IPS-NIHi11 (cell line): ENCODE measurements at regions not wholly inside any gene's neighbourhood (a gene's known extent, or its start where the extent isn't known, plus 50 kb on each side); places are given as distances from the start of the nearest gene placed in this dataset.
"Not testable (repeated sequence)": the region's sequence is repeated elsewhere in the genome, so short reads cannot be mapped to it uniquely, and the experiment has no call there.

Source experiments
- DNase-seq: peaks from one replicate; pipeline ENCODE4 v3.0.0; 2012; ENCODE audit warnings: mixed read lengths, low spot score

DNA sequence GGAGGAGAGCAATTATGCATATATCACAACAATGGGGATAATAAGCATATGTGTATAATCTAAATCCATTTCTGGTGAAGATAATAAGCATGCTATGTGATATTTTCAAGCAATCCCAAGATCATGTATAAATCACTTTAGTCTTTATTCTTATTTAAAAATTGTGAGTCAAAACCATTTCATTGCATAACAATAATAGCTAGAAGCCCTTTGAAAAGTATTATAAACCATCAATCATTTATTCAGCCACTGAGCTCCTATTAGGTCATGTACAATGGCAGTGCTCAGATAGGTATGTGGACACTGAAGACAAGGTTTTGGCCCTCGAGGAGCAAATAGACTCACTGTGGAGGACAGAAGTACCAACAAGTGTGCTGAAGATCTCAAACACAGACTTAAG is 113.1 kb downstream of the CDCA7 start:
- DNase-seq = no peak

DNA sequence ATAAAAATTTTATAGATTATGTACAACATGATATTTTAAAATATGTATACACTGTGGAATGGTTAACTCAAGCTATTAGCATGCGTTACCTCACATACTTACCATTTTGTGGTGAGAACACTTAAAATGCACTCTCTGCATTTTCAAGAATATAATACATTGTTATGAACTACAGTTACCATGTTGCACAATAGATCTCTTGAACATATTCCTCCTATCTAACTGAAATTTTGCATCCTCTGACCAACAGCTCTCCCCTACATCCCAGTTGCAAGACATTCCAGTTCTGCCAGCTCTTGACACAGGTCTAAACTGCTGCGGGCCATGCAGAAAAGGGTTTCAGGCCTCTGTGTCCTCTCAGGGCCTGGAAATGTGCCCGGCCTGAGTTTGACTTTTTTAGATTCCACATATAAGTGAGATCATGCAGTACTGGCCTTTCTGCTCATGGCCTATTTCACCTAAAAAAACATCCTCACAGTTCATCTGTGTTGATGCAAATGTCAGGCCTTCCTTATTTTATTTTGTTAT is 113.7 kb downstream of the CDCA7 start:
- no peak for DNase-seq

DNA sequence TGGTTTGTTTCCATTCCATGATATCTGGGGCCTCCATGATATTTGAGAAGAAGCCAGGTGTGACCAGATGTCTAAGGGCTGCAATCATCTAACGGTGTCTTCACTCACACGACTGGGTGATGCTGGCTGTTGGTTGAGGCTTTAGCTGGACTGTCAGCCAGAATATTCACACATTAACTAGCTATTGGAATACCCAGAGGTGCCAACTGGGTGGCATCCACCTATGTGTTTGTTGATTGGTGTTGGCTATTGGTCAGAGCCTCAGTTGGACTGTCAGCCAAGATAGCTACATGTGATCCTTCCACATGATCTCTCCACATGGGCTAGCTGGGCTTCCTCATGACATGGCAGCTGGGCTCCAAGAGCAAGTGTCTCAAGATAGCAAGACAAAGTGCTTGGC is 117.4 kb downstream of the CDCA7 start:
- DNase-seq = no peak

DNA sequence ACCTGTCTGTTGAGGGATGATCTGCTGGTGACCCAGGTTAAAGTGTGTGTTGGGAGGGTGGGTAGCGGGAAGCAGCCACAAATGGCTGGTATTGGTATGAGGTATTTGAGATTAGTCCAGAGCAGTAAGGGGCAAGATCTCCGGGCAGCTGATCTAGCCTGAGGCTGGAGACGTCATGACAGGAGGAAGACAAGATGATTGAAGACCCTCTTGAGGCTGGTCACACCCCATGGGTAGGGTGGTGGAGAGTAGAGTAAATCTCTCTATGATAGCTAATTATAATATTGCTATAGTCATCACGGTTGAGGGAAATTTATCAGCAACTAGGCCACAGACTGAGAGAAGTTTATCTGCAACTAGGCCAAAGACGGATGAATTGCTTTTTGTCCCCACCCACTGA is 128.5 kb downstream of the CDCA7 start:
- no peak for DNase-seq

DNA sequence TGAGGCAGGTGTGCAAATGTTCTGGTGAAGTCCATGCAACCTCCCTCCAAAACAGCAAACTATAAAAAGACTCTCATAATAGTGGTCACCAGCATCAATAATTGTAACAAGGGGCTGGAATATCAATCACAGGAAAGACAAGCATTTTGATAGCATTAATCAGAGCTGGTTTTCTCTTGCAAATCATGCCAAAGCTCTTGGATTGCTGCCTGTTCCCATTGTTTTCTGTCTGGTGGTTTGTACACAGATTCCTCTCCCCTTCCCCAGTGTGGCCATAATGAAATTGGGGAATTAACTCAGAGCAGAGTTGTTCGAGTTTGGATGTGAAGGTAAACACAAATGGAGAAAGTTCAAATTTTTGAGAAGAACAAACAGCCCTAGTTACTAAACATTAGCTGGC is 134.2 kb downstream of the CDCA7 start:
- no peak for DNase-seq

DNA sequence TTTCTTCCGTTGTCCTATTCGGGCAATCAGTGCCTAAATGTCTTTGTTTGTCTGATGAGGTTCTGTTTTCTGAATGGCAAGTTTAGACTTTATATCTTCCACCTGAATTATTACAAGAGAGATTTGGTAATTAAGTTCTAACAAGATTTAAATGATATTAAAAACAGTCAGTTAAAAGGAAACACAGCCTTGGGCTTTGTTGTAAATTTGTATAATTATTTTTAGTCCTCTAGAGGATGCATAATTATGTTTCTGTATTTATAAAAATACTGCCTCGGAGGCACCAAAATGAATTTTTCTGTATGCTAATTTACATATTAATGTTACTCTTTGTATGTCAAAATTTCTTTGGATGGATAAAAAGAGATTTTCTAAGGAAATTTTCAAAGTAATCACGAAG is 136.7 kb downstream of the CDCA7 start:
- DNase-seq = no peak

DNA sequence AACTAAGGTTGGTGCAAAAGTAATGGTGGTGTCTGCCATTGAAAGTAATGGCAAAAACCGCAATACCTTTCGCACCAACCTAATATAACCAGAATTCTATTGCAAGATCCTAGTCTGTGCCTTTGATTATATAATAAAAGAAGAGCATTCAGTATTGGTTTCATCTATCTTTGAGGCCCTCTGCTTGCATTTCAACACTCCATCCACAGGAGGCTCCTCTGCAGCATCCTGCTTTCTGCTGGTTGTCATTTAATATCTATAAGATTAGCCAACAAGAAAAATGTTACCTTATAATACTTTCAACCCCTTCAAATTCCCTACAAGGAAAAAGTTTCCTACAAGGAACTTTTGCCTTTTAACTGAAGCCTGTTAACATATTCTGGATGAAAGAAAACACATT is 139.2 kb downstream of the CDCA7 start:
- DNase-seq = no peak

DNA sequence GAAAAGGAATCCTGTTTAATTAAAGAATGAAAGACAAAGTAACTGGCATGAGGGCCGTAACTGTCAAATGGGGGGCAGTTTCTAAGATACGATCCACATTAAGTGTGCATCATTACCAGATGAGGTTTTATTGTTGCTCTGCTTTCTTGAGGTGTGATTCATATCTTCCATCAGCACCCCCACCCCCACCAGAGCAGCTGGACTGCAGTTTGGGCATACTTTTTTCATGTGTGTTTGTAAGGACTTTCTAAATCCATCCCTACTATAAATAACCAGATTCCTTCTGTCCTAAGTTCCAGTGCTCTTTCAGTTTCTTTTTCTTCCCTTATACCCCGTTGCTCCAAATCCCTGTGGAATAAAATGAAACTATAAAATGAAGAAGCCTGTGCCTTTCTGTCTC is 142.1 kb downstream of the CDCA7 start:
- DNase-seq = no peak

DNA sequence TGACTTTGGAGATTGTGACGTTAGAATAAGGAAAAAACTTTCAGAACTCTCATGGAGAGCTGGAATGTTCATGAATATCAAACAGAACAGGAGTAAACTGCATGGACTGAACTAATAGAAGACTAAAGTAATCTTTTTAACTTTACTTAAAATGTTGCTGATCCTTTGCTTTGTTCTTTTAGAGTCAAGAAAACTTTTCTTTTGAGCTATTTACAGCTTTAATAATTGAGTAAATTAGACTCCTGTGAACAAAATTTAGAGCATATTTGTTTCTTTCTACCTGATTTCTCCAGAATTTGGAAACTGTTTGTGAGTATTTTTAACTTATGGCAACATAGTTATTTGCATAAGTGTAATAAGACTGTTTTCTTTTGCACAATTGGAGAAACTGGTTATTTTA is 146.3 kb downstream of the CDCA7 start:
- DNase-seq = no peak

DNA sequence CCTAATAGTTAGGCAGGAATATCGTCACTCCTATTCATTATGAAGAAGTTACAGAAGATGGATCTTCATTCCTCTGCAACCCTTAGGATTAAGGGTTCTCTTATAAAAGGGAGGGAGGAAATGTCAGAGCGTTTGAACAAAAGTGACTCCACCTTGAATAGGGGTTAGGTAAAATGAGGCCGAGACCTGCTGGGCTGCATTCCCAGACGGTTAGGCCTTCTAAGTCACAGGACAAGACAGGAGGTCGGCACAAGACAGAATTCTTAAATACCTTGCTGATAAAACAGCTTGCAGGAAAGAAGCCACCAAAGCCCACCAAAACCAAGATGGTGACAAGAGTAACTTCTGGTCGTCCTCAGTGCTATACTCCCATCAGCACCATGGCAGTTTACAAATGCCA is 147.6 kb downstream of the CDCA7 start:
- DNase-seq = no peak

DNA sequence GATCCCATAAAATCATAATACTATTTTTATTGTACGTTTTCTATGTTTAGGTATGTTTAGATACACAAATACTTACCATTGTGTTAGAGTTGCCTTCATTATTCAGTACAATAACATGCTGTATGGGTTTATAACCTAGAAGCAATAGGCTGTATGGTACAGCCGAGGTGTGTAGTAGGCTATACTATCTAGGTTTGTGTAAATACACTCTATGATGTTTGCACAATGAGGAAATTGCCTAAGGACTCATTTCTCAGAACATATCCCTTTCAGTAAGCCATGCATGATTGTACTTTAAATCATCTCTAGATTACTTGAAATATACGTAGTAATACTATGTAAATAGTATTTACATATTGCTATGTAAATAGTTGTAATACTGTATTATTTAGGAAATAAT is 156.7 kb downstream of the CDCA7 start:
- DNase-seq = no peak

DNA sequence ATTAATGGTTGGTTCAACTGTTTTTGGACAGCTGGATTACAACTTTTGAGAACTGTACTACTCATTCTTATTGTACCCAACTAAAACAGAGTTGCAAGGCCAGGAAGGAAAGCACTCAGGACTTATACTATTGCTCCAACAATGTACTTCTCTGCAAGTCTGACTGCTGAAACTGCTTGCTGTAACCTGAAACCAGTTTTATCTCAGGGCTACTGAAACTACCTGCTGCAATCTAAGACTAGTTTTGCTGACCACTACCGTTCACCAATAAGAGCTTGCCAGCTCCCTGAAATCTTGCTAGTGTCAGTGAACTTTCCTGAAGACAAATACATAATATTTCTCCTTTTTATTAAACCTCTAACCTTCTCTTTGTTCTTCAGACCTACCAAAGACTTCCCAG is 157.3 kb downstream of the CDCA7 start:
- DNase-seq = no peak

DNA sequence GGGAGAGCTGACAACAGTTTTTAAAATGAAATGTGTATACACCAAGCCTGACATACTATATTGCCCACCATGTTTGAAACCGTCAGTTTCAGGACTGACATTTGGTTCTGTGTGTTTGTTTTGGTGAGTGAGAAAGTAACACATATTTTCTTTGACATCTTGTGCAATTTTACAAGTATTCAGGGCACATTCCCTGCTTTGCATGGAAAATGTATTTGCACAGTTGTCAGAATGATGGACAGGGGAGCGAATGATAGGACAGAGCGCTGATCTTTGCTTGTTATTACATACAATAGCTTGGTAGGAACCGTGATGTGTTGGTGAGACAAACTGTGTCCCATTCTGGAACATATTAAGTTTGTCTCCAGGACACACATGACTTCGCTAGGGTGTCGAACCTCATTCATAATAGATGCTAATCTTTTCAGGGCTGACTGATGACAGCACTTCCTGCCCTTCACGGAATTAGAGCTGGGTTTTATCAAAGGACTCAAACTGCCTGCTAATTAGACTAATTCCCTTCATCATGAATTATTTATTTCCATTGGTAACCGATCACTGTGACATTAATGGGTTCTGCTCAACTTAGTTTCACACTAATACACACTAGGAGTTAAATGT is 158.5 kb downstream of the CDCA7 start:
- DNase-seq = no peak

DNA sequence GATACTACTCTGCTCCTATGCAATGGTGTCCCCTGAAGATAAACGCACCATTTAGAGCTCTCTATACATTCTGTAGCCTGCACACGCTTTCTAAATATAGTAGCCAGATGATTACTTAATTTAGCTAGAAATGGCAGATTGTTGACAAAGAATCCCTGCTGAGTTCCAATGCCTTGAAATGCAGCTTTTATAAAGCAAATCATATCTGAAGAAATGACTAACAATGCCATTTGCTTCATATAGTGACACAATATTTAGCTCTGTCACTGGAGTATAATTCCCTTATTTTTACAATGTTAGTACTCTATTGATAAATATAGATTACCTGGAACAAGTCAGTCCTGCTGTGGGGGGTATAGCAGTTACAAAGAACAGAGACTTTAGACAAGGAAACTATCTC is 166.2 kb downstream of the CDCA7 start:
- DNase-seq = no peak

DNA sequence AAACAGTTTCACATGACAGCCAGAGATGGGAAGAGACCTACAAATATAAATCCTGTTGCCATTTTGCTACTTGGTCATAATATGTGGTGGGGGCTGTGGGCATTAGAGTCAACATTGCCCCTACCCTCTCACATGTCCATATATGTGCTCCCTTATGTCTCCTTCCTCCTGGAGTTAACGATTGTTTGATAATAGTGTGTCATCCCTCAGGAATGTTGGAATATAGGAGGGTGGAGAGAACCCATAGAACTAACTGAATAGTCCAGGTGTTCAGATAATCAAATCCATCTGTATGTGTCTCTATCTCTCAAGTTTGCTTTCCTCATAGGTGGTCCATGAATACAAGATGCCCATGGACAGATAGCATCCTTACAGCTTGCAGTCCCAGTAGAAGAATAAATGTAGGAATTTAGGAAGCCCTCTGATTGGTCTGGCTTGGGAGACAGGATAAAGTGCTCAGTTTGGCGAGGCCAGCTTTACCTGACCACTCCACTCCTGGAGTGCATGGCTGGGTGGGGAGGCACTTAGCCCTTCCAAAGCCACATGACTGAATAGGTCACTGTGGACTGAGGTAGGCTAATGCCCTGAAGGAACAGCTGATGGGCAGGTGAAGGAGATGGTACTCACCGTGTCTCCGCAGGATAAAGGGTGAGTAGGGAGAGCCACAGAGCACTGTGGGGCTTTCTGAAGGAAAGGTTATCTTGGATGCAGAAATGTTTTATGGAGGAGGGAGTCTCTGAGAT is 166.9 kb downstream of the CDCA7 start:
- DNase-seq = no peak

DNA sequence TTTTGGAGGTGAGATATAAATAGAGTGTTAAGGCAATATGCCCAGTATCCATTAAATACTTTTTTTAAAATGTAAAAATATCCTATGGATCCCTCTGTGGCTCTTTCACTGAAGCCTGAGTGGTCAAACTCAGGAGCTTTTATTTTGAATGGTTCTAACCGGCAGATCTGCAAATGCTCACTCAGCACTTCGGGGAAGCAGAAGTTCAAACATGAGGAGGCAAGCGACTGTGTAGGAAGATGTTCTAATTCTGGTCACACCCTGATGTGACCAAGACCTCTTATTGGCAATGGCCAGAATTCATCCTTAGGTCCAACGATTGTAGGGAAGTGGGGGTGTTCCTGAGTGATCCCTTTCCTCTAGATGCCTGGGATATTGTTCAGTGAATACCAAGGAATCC is 168.8 kb downstream of the CDCA7 start:
- no peak for DNase-seq

DNA sequence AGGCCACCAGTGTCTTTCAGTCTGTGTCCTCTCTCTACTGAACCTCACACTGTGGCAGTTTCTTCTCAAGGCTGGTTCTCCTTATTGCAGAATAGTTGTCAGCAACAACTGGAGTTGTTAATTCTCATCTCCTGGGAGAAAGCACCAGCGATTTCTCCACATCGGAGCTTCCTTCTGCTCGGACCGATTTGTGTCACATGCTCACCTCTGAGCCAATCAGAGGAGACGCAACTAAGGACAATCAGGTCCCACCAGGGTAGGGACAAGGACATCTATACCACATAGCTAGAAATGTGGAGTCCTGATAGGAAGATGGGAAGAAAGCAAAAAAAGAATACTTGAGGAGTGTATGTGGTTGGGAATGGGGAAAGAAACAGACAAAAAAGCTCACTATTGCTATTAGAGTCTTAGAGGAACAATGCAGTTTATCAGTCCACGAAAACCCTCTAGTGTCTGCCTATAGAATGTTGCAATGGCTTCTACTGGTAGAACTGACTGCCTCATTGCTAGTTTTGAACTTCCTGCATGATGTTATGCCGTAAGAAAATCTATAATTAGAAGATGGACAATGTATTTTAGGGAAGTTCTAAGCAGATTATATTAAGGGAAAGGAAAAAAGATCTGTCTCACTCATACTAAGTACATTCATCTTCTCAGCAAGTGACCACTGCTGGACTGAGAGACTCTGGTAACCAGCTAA is 169.7 kb downstream of the CDCA7 start:
- DNase-seq = no peak

DNA sequence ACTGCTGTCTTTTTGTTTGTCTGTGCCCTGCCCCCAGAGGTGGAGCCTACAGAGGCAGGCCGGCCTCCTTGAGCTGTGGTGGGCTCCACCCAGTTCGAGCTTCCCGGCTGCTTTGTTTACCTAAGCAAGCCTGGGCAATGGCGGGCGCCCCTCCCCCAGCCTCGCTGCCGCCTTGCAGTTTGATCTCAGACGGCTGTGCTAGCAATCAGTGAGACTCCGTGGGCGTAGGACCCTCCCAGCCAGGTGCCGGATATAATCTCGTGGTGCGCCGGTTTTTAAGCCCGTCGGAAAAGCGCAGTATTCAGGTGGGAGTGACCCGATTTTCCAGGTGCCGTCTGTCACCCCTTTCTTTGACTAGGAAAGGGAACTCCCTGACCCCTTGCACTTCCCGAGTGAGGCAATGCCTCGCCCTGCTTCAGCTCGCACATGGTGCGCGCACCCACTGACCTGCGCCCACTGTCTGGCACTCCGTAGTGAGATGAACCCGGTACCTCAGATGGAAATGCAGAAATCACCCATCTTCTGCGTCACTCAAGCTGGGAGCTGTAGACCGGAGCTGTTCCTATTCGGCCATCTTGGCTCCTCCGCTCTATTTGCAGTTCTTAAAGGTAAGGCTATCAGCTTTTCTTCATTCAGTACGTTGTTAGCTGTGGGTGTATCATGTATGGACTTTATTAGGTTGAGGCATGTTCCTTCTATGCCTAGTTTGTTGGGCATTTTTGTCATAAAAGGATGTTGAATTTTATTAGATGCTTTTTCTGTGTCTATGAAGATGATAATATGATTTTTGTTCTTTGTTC is 178.3 kb downstream of the CDCA7 start:
- not testable (repeated sequence) for DNase-seq

DNA sequence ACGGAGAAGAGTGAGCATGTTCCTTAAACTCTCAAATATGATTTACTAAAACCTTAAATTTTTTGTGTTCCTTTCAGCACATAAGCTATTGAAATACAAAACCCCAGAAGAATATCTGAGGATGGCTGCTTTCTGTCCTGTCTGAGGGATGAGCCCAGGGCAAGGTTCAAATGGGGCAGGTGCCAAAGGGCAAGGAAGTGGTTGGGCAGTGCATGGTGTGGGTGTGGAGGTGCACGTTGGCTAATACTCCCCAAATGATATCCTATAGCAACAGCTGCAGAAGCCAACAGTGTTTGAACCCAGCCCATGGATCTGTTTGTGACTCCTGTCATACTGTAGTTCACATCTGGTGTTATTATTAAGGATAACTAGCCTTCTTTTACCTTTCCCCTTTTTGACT is 183.0 kb downstream of the CDCA7 start:
- no peak for DNase-seq

DNA sequence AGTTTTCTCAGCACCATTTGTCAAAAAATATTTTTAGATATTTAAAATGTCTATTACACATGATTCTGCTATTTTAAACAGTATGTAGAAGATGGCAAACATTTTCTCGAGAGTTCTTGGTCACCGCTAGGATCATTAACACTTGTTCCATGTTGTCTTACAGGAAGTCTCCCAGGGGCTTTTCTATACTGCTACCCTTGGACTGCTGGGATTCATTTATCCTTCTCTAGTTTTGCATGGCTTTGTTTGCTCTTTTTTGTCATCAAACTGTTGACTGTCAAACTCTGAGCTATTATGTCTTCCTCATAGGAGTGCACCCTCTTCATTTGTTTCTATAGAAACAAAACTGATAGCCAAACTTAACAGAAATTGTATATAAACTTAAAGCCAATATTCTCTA is 184.9 kb downstream of the CDCA7 start:
- no peak for DNase-seq

DNA sequence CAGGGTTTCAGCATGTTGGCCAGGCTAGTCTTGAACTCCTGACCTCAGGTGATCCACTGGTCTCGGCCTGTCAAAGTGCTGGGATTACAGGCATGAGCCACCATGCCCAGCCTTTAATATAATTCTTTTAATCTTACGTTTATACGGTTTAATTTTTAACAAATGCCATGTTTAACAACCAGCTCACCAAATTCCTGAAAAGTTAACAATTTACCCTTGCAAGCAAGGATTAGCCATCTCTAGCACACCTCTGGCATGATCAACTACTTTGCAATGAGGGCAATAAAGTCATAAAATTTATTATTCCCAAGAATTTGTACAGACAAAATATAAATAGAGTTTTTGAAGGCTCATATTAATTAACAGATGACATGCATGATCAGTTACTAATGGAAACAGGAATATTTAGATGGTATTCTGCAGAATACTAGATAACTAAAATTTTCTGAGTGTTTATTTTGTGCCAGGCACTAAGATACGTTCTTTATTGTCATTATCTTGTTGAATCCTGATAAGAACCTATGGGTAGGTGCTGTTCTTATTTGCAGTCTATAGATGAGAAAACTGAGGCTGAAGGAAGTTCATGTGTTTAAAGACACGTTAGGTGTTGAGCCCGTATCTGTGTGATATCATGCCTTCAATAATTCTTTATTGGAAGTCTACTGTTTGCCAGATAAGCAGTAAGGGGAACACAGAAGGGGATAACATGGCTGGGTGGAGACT is 190.1 kb downstream of the CDCA7 start:
- no peak for DNase-seq

DNA sequence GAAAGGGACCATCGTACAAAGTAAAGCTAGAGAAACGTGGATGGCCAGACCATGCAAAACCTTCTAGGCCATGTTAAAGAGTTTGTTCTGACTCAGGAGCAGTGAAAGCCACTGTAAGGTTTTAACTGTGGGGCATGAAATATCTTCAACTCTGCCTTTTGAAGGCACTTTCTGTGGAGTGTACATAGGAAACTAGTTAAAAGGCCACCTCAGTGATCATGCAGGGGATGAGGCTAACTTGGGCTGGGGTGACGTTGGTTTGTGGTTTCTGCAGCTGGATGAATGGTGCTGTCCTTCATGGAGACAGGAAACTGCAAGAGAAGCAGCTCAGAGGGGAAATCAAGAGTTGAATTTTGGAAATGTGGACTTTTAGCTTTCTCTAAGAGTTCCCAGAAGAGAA is 190.7 kb downstream of the CDCA7 start:
- DNase-seq = no peak
